HG02884 (cell line): ENCODE measurements at regions not wholly inside any gene's neighbourhood (a gene's known extent, or its start where the extent isn't known, plus 50 kb on each side); places are given as distances from the start of the nearest gene placed in this dataset.
"Not testable (repeated sequence)": the region's sequence is repeated elsewhere in the genome, so short reads cannot be mapped to it uniquely, and the experiment has no call there.

Experiments used
- ATAC-seq: cut with Tn5 transposase; IDR thresholded peaks from one replicate; pipeline ENCODE4 v1.9.1; 2021; ENCODE audit warnings: mild to moderate bottlenecking, moderate library complexity; ENCODE audit not compliant: unreplicated experiment

DNA sequence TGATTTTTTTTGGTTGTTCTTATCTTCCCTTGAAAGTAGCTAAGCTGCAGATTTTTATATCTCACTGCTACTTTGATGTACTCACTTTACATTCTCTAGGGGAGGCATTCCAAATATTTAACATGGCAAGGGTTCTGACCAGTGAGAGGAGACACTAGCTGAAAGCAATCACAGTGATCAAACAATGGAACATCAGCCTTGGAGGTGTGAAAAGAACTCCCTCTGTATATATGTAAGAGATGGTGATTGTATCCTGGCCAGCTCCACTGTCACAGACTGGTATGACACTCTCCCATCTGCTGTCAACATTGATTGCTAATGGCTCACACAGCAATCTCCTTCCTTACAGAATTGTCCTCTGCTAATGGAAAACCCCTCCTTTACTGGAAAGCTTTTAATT is 291.7 kb upstream of the CDH19 start:
- no peak for ATAC-seq

DNA sequence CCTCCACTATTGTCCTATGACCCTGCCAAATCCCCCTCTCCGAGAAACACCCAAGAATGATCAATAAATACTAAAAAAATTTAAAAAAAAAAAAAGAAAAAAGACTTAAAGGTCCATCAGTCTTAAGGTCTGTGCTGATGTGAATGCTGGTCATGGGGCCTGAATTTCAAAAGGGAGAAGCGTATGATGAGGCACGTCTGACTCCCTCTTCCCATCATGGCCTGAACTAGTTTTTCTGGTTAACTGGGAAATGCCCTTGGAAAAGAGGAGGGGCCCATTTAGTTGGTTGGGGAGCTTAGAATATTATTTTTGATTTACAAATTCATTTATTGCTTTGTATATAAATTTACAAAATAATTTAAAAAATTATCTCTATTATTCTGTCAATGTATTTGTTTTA is 291.0 kb upstream of the CDH19 start:
- ATAC-seq = no peak

DNA sequence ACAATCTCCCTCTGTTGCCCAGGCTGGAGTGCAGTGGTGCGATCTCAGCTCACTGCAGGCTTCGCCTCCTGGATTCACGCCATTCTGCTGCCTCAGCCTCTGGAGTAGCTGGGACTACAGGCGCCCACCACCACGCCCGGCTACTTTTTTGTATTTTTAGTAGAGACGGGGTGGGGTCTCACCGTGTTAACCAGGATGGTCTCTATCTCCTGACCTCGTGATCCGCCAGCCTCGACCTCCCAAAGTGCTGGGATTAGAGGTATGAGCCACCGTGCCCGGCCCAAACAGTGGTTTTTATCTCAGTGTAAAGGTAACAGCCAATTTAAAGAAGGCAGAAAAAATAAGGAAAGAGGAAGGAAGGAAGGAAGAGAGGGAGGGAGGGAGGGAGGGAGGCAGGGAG is 288.5 kb upstream of the CDH19 start:
- not testable (repeated sequence) for ATAC-seq

DNA sequence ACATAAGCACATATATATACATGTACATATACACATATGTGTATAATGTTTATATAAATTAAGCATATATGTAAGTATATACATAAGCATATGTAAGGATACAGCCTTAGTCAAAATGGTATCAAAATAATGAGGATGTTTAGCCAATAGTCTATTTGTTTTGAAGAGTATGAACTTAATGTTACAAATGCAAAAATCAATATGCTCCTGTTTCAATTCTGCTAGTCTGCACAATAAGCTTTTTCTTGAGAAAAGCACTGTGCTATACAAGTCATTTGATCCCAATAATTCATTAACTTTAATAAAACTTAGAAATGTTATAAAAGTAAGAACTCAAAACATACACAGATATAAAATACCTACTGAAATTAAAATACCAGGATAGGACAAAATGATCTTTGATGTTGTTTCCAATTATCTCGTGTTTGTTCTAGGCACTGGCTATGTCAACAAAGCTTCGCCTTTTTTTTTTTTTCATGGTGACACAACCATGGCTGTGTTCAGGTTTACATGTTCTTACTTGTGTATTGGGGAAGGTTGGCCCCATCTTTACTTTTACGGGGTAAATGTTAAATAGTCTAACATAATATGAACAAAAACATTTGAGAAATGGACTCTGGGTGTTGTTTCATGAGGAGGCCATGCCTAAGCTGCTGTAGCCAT is 271.1 kb upstream of the CDH19 start:
- ATAC-seq = no peak

DNA sequence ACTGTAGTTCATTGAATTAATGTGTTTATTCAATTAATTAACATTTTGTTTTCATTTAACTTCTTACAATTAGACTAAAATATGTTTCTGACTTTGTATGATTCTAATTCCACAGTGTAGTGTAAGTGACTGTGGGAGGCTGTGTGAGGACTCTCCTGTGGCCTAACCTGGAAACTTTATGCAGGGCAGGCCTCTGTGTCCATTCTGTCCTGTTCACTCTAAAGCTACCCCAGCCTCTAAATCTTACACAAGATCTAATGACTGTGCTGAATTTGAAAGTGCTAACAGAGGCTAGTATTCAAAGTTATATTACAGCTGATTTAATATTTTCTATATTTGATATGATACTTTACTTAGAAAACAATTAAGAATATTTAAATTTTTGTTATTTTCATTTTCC is 270.5 kb upstream of the CDH19 start:
- no peak for ATAC-seq

DNA sequence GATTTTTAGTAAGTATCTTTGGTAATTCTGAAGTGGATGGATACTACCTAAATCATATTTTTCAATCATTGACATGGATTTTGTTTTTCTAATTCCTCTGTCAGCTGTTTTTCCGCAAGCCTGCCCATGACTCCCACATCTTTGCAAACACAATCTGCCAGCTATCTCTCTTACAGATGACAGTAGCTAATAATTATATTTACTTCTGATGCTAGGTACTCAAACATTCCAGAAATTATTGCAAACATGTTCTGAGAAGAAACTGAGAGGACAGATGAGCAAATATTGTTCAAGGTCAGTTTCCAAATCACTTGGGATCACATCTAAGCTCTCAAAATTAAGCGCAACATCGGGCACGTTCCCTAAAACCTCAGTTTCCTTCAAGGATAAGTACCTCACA is 270.0 kb upstream of the CDH19 start:
- ATAC-seq = no peak

DNA sequence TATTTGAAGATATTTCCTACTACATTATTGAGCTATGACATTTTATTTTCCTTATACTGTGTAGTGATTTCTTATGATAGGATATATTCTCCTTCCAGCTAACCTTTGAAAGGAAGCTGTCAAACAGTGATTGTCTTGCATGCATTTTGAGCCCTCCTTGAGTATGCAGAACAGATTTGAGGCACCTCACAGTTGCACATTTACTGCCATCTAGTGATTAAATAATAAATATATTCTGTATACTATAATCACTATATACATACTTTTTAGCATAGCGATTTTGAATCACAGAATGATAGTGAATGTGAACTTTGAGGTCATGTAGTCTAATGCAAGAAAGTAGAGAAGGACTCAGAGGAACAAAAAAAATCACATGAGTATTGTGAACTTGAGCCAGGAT is 268.4 kb upstream of the CDH19 start:
- ATAC-seq = no peak

DNA sequence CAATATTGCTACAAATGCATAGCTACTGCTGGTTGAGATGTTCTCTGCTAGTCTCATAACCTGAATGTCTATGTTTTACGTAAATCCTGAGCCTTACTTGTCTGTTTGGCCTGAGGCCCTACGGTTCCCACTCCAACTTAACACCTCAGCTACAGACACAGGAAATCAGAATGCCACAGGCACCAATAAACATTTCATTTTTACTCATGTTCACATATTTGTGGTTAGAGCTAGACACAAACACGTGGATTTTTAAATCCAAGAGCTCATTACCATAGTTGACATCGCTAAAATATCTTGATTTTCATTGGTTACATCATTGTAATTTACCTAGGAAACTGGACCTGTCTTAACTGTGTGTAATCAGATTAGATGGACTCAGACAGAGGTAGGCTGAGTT is 263.8 kb upstream of the CDH19 start:
- no peak for ATAC-seq

DNA sequence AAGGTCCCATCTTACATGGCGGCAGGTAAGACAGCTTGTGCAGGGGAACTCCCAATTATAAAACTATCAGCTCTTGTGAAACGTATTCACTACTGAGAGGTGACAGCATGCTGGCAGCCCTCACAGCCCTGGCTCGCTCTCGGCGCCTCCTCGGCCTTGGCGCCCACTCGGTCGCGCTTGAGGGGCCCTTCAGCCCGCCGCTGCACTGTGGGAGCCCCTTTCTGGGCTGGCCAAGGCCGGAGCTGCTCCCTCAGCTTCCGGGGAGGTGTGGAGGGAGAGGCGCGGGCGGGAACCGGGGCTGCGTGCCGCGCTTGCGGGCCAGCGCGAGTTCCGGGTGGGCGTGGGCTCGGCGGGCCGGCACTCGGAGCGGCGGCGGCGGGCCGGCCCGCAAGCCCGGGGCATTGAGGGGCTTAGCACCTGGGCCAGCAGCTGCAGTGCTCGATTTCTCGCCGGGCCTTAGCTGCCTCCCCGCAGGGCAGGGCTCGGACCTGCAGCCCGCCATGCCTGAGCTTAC is 262.6 kb upstream of the CDH19 start:
- not testable (repeated sequence) for ATAC-seq

DNA sequence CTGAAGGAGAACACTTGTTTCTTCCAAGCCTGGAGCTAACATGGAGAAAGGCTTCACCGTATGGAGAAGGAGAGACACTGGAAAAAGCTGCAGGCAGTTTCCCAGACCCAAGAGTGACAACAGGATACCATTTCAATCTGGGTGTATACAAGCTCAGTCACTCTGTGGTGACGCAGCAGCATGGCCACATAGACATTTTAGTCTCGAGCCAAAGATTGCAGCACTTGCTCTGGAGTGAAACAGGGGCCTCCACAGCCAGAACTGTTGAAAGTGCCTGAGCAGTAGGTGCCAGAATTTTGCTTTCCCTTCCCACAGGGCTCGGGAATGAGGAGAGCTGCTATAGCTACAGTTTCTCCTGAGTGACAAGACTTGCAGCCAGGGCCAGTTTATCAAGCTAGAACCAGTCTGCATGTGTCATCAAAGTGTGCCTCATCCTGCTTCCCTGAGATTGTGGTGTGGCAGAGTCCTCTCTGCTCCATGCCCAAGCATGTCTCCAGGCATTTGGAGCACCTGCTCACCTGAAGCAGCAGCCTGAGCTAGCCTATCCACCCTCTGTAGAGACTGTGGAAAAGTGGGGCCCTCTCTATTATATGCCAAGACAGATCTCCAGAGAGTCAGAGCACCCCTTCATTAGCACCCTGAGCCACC is 234.6 kb upstream of the CDH19 start:
- no peak for ATAC-seq

DNA sequence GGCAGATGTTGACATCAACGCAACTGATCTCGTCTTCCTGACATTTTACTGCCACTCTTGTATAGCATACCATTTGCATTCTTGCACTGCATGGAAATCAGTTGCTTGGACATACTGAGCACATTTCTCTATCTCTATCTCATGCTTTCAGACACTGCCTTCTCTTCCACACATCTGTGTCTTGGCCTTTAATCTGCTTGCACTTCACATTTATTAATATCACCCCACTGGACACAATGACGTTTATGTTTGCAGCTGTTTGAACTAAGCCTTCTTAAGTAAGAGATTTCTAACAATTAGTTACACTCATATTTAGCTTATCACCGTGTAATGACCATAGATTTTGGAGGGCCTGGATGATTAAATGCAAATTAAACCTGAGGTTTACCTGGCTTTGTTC is 229.8 kb upstream of the CDH19 start:
- no peak for ATAC-seq

DNA sequence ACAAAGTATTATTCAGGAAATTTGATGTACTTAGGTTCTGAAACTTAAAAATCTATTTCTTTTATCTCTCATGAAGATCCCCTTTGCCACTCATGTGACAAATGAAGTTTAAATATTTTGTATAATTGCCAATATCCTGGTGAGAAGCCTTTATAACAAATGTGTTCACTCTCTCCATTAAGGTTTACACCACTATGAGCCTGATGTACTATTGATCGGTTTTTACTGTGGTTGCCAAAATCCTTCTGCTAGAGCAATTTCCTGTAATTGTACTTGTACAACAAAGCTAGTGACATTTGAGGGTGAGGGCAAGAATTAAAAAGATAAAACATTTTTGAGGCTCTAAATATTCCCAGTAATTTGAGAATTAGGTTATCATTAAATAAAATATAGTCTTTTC is 222.3 kb upstream of the CDH19 start:
- no peak for ATAC-seq

DNA sequence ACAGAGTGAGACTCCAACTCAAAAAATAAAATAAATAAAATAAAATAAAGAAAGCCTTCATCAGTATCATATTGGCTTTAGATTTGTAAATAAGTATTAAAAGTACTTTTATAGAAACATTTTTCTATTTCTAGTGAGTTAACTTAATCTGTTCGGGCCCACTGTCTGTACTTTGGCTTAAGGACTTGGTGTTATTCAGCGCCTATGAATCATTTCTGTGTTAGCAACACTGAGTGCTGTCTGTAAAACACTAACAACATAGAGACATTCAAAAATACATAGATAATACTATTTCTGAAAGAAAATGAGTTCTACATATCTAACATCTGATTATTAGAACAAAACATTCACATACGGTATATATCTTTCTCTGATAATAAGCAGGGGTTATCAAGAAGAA is 221.5 kb upstream of the CDH19 start:
- ATAC-seq = no peak

DNA sequence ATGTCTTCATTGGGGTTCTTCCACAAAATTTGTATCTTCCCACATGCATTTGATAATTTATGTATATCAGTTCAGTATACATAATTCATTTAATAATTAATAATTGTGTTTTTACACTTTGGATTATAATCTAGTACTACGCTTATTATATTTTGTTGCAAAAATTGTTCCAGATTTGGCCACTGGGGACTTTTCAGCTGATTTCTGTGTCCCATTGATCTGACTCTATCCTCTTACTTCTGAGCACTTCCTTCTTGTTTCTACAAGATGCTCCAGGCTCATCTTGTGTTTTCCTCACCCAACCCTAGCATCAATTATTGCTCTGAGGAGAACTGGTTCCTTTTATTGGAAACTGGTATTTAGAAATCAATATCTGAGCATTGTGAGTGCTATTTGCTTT is 215.3 kb upstream of the CDH19 start:
- no peak for ATAC-seq

DNA sequence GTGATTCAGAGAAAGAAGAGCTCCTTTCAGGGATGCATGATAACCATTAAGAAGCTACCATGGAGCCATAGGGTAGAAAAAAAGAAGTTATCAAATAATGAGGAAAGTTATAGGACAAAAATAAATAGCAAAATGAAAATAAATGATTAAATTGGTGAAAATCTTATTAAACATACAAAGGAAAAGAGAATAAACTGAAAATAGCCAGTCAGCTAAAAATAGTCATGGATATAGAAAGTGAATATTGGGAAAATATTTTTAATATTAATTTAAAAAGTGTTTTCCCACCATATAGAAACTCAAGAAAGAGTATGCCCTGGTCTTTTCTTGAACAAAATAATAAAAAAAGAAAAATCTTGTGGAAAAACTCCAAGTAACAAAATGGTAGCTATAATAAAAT is 209.2 kb upstream of the CDH19 start:
- no peak for ATAC-seq

DNA sequence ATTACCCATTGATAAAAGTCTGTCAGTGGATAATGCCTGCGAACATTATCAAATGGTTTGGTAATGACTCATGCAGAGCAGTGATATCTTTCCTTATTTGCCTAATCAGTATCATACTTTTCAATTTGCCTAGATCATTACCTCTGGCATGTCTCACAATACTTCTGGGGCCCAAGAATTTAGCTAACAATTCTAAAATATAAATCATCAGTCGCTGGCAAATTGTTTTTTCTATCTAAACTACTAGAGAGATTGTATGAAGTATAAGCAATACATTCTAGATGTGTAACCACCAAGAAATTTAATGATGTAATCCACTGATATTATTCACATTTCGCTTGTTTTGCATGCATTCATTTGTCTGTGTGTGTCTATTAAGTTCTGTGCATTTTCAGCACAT is 191.2 kb upstream of the CDH19 start:
- no peak for ATAC-seq

DNA sequence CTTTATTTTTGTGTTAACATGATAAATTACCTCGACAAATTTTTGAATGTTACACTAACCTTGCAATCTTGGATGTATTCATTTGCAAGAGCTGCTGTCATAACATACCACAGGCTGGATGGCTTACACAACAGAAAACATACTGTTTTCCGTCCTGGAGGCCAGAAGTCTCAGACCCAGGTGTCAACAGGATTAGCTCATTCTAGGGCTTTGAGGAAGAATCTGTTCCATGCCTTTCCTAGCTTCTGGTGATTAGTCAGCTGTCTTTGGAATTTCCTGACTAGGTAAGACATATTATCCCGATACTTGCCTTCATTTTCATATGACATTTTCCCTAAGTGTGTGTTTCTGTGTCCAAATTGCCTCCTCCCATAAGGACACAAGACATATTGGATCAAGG is 188.6 kb upstream of the CDH19 start:
- no peak for ATAC-seq

DNA sequence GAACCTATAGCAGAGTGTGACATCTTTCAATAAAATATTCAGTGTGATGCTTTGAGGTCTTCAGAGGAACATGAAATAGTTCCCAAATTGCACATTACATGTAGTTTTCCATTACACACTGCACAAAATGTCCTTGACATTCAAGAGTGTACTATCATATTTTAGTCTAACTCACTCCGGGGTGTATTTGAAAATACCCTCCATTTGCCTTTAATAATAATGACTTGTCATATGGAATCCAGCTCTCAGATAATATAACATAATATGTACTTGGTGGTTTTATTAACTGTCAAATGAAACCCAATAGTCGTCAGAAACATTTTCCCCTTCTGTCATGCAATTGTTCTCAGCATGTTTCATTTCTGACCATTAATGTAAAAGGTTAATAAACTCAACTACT is 176.7 kb upstream of the CDH19 start:
- ATAC-seq = no peak

DNA sequence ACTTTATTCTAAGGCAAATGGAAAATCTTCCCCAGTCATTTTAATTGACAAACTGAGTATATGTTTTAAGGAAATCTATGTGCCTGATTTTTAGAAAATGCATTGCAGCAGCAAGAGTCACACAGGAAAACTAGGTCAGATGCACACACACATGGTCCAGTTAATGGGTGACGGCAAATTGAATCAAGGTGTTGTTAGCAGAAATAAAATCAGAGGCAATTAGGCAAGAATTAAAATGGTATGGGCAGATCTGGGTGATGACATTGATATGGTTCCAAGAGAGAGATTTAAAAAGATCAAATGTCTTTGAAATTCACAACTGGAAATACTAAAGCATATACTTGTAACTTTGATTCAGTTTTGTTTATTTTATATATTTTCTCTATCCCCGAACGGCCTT is 174.2 kb upstream of the CDH19 start:
- no peak for ATAC-seq

DNA sequence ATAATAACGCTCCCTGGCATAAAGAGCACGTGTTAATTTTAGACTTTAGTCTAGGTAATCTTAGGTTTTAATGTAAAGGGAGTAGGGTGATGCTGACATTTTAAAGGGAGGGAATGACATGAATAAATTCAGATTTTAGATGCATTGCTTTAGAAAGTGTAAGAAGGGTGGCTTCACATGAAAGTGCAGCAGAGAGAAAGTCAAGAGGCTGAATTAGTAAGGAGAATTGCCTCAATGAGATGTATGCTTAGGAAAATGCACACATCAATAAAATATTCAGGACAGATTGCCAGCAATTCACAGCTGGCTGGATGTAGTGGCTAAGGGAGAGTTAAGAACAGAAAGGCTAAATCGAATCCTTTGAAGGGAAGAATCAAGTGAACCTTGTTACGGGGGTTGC is 165.5 kb upstream of the CDH19 start:
- ATAC-seq = no peak

DNA sequence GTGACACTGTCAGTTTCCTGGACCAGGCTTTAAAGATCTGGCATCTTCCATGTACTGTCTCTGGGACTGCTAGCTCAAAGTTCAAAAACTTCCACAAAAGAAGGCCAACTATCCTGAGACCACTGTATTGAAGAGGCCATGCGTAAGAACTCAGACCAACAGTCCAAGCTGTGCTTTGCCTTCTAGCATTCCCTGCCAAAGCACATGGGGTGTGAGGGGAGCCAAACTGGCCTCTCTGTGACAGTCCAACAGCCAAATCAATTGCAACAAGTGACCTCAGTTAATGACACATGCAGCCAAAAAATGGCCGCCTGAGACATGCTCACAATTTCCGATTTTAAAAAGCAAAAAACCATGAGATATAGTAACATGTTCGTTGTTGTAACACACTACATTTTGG is 160.3 kb upstream of the CDH19 start:
- no peak for ATAC-seq

DNA sequence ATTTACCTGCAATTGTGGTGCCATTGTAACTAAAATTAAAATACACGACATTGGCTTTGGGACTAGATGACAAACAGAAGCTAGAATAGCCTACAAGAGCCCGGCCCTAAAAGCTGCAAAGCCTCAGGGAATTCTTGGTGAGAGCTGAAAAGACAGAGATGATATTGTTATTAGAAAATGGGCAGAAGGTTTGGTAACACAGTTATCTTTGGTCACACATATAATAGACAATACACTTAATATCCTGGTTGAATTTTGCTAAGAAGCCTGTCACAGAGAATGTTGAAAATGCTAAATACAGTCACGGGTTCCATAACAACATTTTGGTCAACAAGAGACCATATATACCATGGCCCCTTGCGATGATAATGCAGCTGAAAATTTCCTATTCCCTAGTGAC is 157.3 kb upstream of the CDH19 start:
- no peak for ATAC-seq

DNA sequence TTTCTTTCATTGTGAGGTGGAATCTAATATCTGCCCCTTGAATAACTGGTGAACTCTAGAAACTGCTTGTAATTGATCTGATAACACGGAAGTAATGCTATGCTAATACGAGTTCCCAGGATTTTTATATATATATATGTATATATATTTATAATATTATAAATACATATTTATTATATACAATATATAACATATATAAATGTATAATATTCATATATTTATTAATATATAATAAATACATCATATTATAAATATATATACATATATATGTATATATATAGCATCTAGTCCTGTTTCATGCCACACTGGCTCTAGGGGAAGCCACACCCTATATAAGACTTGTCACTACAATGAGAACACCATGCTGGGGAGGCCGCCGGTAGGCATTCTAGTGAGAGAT is 156.7 kb upstream of the CDH19 start:
- ATAC-seq = no peak
